Brain microvascular endothelial cell (primary cell): ENCODE measurements at regions not wholly inside any gene's neighbourhood (a gene's known extent, or its start where the extent isn't known, plus 50 kb on each side); places are given as distances from the start of the nearest gene placed in this dataset.
"Not testable (repeated sequence)": the region's sequence is repeated elsewhere in the genome, so short reads cannot be mapped to it uniquely, and the experiment has no call there.

Source experiments
- DNase-seq: peaks from one replicate; pipeline ENCODE4 v3.0.0-alpha.2; 2020
- H3K27ac ChIP-seq: fragments of 250-450 bp; sonication (Bioruptor Pico); 2 replicates; pipeline ENCODE4 v1.5.1; 2020; ENCODE audit warnings: mild to moderate bottlenecking, moderate library complexity
- H3K27me3 ChIP-seq: fragments of 250-450 bp; sonication (Bioruptor Pico); replicated peaks from 2 replicates; pipeline ENCODE4 v1.5.1; 2020; ENCODE audit warnings: mild to moderate bottlenecking
- H3K36me3 ChIP-seq: fragments of 250-450 bp; sonication (Bioruptor Pico); replicated peaks from 2 replicates; pipeline ENCODE4 v1.5.1; 2020; ENCODE audit warnings: mild to moderate bottlenecking
- H3K4me3 ChIP-seq: 2 replicates; pipeline ENCODE4 v1.5.1; 2011; ENCODE audit warnings: low read depth, mild to moderate bottlenecking, control low read depth, low read length, moderate library complexity
- in situ Hi-C: cut with HindIII; loops from 2 replicates; pipeline ENCODE4 v1.10.0; 2017; ENCODE audit warnings: low sequenced_read_pairs, low pct_ligation_motif_present
- TF ChIP-seq, protein P1 (sequence below): IDR thresholded peaks from 2 replicates; pipeline ENCODE4 v1.5.1; 2011; ENCODE audit warnings: low read depth, mild to moderate bottlenecking, moderate library complexity, low read length, control low read depth, inconsistent platforms; ENCODE audit errors: missing control alignments

- H3K27me3 ChIP-seq, result no peaks in the 10 kb centered on the region
Observed at GRCh38 chr5:98333921-98334320, 439.5 kb upstream of the RGMB start.

GRCh38 chr5:98334946-98335345 lies 438.5 kb upstream of the RGMB start:
- Histone ChIP-seq H3K4me3 (no peak overlapping the region), H3K27me3 (no peaks in the 10 kb centered on the region), H3K27ac (no peak overlapping the region), H3K36me3 (no peaks in the 10 kb centered on the region)
- DNase-seq, result no peak
- in situ Hi-C loops, result no loop called here
- TF ChIP-seq, protein P1, sequence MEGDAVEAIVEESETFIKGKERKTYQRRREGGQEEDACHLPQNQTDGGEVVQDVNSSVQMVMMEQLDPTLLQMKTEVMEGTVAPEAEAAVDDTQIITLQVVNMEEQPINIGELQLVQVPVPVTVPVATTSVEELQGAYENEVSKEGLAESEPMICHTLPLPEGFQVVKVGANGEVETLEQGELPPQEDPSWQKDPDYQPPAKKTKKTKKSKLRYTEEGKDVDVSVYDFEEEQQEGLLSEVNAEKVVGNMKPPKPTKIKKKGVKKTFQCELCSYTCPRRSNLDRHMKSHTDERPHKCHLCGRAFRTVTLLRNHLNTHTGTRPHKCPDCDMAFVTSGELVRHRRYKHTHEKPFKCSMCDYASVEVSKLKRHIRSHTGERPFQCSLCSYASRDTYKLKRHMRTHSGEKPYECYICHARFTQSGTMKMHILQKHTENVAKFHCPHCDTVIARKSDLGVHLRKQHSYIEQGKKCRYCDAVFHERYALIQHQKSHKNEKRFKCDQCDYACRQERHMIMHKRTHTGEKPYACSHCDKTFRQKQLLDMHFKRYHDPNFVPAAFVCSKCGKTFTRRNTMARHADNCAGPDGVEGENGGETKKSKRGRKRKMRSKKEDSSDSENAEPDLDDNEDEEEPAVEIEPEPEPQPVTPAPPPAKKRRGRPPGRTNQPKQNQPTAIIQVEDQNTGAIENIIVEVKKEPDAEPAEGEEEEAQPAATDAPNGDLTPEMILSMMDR, result no peak

More at GRCh38 chr5:98333921-98334320, 439.5 kb upstream of the RGMB start:
- in situ Hi-C loops, result no loop called here
- TF ChIP-seq, protein P1, result no peak
- H3K36me3 ChIP-seq, result no peaks in the 10 kb centered on the region
- no peak for DNase-seq
- no peak overlapping the region for H3K27ac ChIP-seq
- no peak overlapping the region for H3K4me3 ChIP-seq

- in situ Hi-C loops, result no loop called here
- Histone ChIP-seq H3K27ac (no peak overlapping the region), H3K27me3 (no peaks in the 10 kb centered on the region), H3K36me3 (no peaks in the 10 kb centered on the region), H3K4me3 (no peak overlapping the region)
- TF ChIP-seq, protein P1, result no peak
- DNase-seq, result no peak
Observed at GRCh38 chr5:98339141-98339848, 434.2 kb upstream of the RGMB start.

- in situ Hi-C loops, result no loop called here
- TF ChIP-seq, protein P1, result no peak
- peak; percentile 90 for DNase-seq
- H3K4me3 ChIP-seq, result no peak overlapping the region
- no peaks in the 10 kb centered on the region for H3K36me3 ChIP-seq
- peak overlapping the region; percentile 75 for H3K27ac ChIP-seq
- no peaks in the 10 kb centered on the region for H3K27me3 ChIP-seq
Observed at GRCh38 chr5:98341038-98342032, 432.1 kb upstream of the RGMB start.

DNA sequence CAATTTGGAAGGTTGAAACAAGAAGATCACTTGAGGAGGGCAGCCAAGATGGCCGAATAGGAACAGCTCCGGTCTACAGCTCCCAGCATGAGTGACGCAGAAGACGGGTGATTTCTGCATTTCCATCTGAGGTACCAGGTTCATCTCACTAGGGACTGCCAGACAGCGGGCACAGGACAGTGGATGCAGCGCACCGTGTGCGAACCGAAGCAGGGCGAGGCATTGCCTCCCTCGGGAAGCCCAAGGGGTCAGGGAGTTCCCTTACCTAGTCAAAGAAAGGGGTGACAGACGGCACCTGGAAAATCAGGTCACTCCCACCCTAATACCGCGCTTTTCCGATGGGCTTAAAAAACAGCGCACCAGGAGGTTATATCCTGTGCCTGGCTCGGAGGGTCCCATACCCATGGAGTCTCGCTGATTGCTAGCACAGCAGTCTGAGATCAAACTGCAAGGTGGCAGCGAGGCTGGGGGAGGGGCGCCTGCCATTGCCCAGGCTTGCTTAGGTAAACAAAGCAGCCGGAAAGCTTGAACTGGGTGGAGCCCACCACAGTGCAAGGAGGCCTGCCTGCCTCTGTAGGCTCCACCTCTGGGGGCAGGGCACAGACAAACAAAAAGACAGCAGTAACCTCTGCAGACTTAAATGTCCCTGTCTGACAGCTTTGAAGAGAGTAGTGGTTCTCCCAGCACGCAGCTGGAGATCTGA lies 430.4 kb upstream of the RGMB start:
- in situ Hi-C loops, H3K36me3 ChIP-seq, H3K4me3 ChIP-seq, H3K27me3 ChIP-seq, DNase-seq, H3K27ac ChIP-seq: not testable (repeated sequence)
